ENCODE measurements at regions not wholly inside any gene's neighbourhood (a gene's known extent, or its start where the extent isn't known, plus 50 kb on each side); places are given as distances from the start of the nearest gene placed in this dataset.

- no peaks in the 10 kb centered on the region for H3K36me3 ChIP-seq (ENCODE audit: control insufficient read depth, insufficient read depth, low read length)
- no peak overlapping the region for H3K4me3 ChIP-seq (ENCODE audit: low read depth, low read length)
- ChIA-PET CTCF (interaction anchor here (1.6 kb wide), 1 partner anchor 15 kb away, joined by 3 read pairs; no protein-coding TSS in a partner anchor), POLR2A (no interaction called here)
- no peak for TF ChIP-seq CTCF (IDR thresholded peaks at IDR 0.05; ENCODE audit: insufficient read depth, low read depth, low read length)
- 0 out of 2 replicates have a peak, but pooled peaks cover 1% of the 10 kb centered on the region for H3K27me3 ChIP-seq (ENCODE audit: control insufficient read depth, insufficient read depth, low read length)
- no peak for DNase-seq (ENCODE audit: low read depth)
Measured at GRCh38 chr15:29880886-29881285, 58.6 kb upstream of the TJP1 start.

- no peak for TF ChIP-seq CTCF (IDR thresholded peaks at IDR 0.05; ENCODE audit: insufficient read depth, low read depth, low read length)
- no peak for DNase-seq (ENCODE audit: low read depth)
- ChIA-PET CTCF (interaction anchor here (1.6 kb wide), 1 partner anchor 14 kb away, joined by 3 read pairs; no protein-coding TSS in a partner anchor), POLR2A (no interaction called here)
- H3K36me3 ChIP-seq (ENCODE audit: control insufficient read depth, insufficient read depth, low read length), result no peaks in the 10 kb centered on the region
- no peak overlapping the region for H3K4me3 ChIP-seq (ENCODE audit: low read depth, low read length)
- H3K27me3 ChIP-seq (ENCODE audit: control insufficient read depth, insufficient read depth, low read length), result 0 out of 2 replicates have a peak, but pooled peaks cover 1% of the 10 kb centered on the region
Measured at GRCh38 chr15:29880341-29880740, 58.1 kb upstream of the TJP1 start.

- no peak overlapping the region for H3K4me3 ChIP-seq (ENCODE audit: low read depth, low read length)
- no peak for TF ChIP-seq CTCF (IDR thresholded peaks at IDR 0.05; ENCODE audit: insufficient read depth, low read depth, low read length)
- POLR2A ChIA-PET, result no interaction called here
- no peak for DNase-seq (ENCODE audit: low read depth)
- no peaks in the 10 kb centered on the region for H3K36me3 ChIP-seq (ENCODE audit: control insufficient read depth, insufficient read depth, low read length)
- CTCF ChIA-PET, result no interaction called here
- H3K27me3 ChIP-seq (ENCODE audit: control insufficient read depth, insufficient read depth, low read length), result no peaks in the 10 kb centered on the region
Measured at GRCh38 chr15:29874977-29875376, 52.7 kb upstream of the TJP1 start.

- CTCF ChIA-PET, result no interaction called here
- TF ChIP-seq CTCF (IDR thresholded peaks at IDR 0.05; ENCODE audit: insufficient read depth, low read depth, low read length), result no peak
Measured at GRCh38 chr15:29873947-29874411, 51.7 kb upstream of the TJP1 start.

GRCh38 chr15:29873264-29873663, 51.0 kb upstream of the TJP1 start:
- H3K36me3 ChIP-seq (ENCODE audit: control insufficient read depth, insufficient read depth, low read length), result no peaks in the 10 kb centered on the region
- H3K4me3 ChIP-seq (ENCODE audit: low read depth, low read length), result no peak overlapping the region
- TF ChIP-seq CTCF (IDR thresholded peaks at IDR 0.05; ENCODE audit: insufficient read depth, low read depth, low read length), result no peak
- ChIA-PET CTCF (interaction anchor here (1.1 kb wide), 1 partner anchor 13 kb away, joined by 3 read pairs; no protein-coding TSS in a partner anchor), POLR2A (no interaction called here)
- no peaks in the 10 kb centered on the region for H3K27me3 ChIP-seq (ENCODE audit: control insufficient read depth, insufficient read depth, low read length)
- DNase-seq (ENCODE audit: low read depth), result no peak

More at GRCh38 chr15:29873947-29874411, 51.7 kb upstream of the TJP1 start:
- POLR2A ChIA-PET, result no interaction called here
- H3K4me3 ChIP-seq (ENCODE audit: low read depth, low read length), result no peak overlapping the region
- H3K27me3 ChIP-seq (ENCODE audit: control insufficient read depth, insufficient read depth, low read length), result no peaks in the 10 kb centered on the region
- no peaks in the 10 kb centered on the region for H3K36me3 ChIP-seq (ENCODE audit: control insufficient read depth, insufficient read depth, low read length)
- no peak for DNase-seq (ENCODE audit: low read depth)

Measured in BJ (cell line).